Endothelial cell of umbilical vein (primary cell): ENCODE measurements at regions not wholly inside any gene's neighbourhood (a gene's known extent, or its start where the extent isn't known, plus 50 kb on each side); places are given as distances from the start of the nearest gene placed in this dataset.
"Not testable (repeated sequence)": the region's sequence is repeated elsewhere in the genome, so short reads cannot be mapped to it uniquely, and the experiment has no call there.

ENCODE experiments used
- BruUV-seq: library from RNA; stranded (reverse); fragments of 400-500 nt; replicated peaks from 2 replicates; lab custom pipeline; 2021; lab: Mats Ljungman, UMichigan
- CTCF ChIA-PET: fragments of 300-600, 350-600 bp; sonication (Branson Sonifier 250); formaldehyde crosslinking; loops from one replicate; lab custom pipeline; 2021; ENCODE audit warnings: antibody characterized with exemption, inconsistent platforms; lab: Charles Lee
- POLR2A ChIA-PET: fragments of 300-600, 350-600 bp; sonication (Branson Sonifier 250); formaldehyde crosslinking; loops from one replicate; lab custom pipeline; 2021; ENCODE audit warnings: antibody characterized with exemption, inconsistent platforms; lab: Charles Lee
- DNase-seq: peaks from one replicate; pipeline ENCODE4 v3.0.0-alpha.2; 2011; ENCODE audit warnings: low read depth, low spot score
- FAIRE-seq: peaks from 2 replicates; lab custom pipeline; 2011; peaks lifted over from hg19 to GRCh38; lab: Jason Lieb, UNC
- H2AFZ ChIP-seq: 2 replicates; pipeline ENCODE4 v1.6.0; 2012; ENCODE audit warnings: low read depth, low read length, control low read depth, inconsistent platforms
- H3K27ac ChIP-seq: 2 replicates; pipeline ENCODE4 v1.5.1; 2011; ENCODE audit warnings: low read depth, mild to moderate bottlenecking, control low read depth, low read length, moderate library complexity; ENCODE audit not compliant: insufficient read depth
- H3K27me3 ChIP-seq, 2 experiments: 2 replicates each; pipeline versions ENCODE4 v1.6.0 to v1.6.1; 2011; ENCODE audit warnings: low read length in 2 of 2, mixed read lengths in 1 of 2; ENCODE audit not compliant: control insufficient read depth in 2 of 2, insufficient read depth in 2 of 2
- H3K36me3 ChIP-seq, 2 experiments: 2 replicates in 1 of 2; 3 replicates in 1 of 2; pipeline ENCODE4 v1.5.1; 2011; ENCODE audit warnings: low read length in 2 of 2, mild to moderate bottlenecking in 1 of 2, moderate library complexity in 1 of 2; ENCODE audit not compliant: control insufficient read depth in 2 of 2, insufficient read depth in 2 of 2; ENCODE audit errors: extremely low read depth in 1 of 2
- H3K4me1 ChIP-seq: 3 replicates; pipeline ENCODE4 v1.5.1; 2011; ENCODE audit warnings: mild to moderate bottlenecking, low read length; ENCODE audit not compliant: control insufficient read depth, insufficient read depth; ENCODE audit errors: extremely low read depth
- H3K4me2 ChIP-seq: 2 replicates; pipeline ENCODE4 v1.6.1; 2011; ENCODE audit warnings: low read length, control low read depth, mixed read lengths; ENCODE audit not compliant: insufficient read depth
- H3K4me3 ChIP-seq, 3 experiments: fragments of 200-600 bp in 1 of 3; sonication (generic), shearing (Covaris generic) in 1 of 3; replicated peaks in 1 of 3; 2 replicates each; pipeline ENCODE4 v1.5.1; 2011 to 2016; ENCODE audit warnings: control low read depth in 3 of 3, low read length in 3 of 3, mild to moderate bottlenecking in 2 of 3, inconsistent platforms in 1 of 3, low read depth in 1 of 3, moderate library complexity in 1 of 3; ENCODE audit not compliant: insufficient read depth in 1 of 3
- H3K79me2 ChIP-seq: 2 replicates; pipeline ENCODE4 v1.6.0; 2012; ENCODE audit warnings: low read length, inconsistent platforms; ENCODE audit not compliant: control insufficient read depth, insufficient read depth
- H3K9ac ChIP-seq: replicated peaks from 2 replicates; pipeline ENCODE3; 2011; ENCODE audit warnings: low read length, control low read depth; ENCODE audit not compliant: insufficient read depth; ENCODE audit errors: extremely low read depth
- H3K9me1 ChIP-seq: replicated peaks from 3 replicates; pipeline ENCODE4 v1.6.0; 2011; ENCODE audit warnings: mild to moderate bottlenecking, low read length; ENCODE audit not compliant: control insufficient read depth, insufficient read depth; ENCODE audit errors: extremely low read depth
- H3K9me3 ChIP-seq: replicated peaks from 2 replicates; pipeline ENCODE4 v1.5.1; 2012; ENCODE audit warnings: low read length, inconsistent platforms; ENCODE audit not compliant: control insufficient read depth, insufficient read depth
- H4K20me1 ChIP-seq: replicated peaks from 2 replicates; pipeline ENCODE3; 2011; ENCODE audit warnings: mild to moderate bottlenecking, low read length; ENCODE audit not compliant: control insufficient read depth, insufficient read depth; ENCODE audit errors: extremely low read depth
- dilution Hi-C: fragments of 300-500 bp; cut with MboI; formaldehyde crosslinking; loops from one replicate; pipeline ENCODE4 v1.15.0; 2019; ENCODE audit warnings: low sequenced_read_pairs; ENCODE audit not compliant: extremely low pct_ligation_motif_present
- intact Hi-C: fragments of 100-400 bp; cut with micrococcal nuclease; formaldehyde crosslinking; loops from one replicate; pipeline ENCODE4 v1.10.0; 2022

DNA sequence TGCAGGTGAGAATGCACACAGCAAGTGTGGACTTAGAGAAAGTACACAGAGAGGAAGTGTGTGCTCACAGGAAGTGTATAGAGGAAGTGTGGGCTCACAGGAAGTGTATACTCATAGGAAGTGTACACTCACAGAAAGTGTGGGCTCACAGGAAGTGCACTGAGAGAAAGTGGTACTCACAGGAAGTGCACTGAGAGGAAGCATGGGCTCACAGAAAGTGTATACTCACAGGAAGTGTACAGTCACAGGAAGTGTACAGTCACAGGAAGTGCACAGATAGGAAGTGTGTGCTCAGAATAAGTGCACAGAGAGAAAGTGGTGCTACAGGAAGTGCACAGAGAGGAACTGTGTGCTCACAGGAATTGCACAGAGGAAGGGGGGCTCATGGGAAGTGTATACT lies 87.1 kb downstream of the ATP6V0E2 start:
- FAIRE-seq, H3K79me2 ChIP-seq, H4K20me1 ChIP-seq, H3K4me2 ChIP-seq, BruUV-seq, intact Hi-C loops, DNase-seq, POLR2A ChIA-PET, H3K4me3 ChIP-seq, H3K27ac ChIP-seq, CTCF ChIA-PET, H3K27me3 ChIP-seq, H3K4me1 ChIP-seq, H3K9me1 ChIP-seq, H3K9me3 ChIP-seq, H2AFZ ChIP-seq, H3K9ac ChIP-seq, dilution Hi-C loops, H3K36me3 ChIP-seq: not testable (repeated sequence)

DNA sequence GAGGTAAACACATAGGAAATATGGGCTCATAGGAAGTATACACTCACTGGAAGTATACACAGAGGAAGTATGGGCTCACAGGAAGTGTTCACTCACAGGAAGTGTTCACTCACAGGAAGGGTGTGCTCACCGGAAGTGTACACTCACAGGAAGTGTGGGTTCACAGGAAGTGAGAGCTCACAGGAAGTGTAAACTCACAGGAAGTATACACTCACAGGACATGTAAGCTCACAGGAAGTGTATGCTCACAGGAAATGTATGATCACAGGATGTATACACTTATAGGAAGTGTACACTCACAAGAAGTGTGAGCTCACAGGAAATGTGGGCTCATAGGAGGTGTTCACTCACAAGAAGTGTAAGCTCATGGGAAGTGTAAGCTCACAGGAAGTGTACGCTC lies 88.1 kb downstream of the ATP6V0E2 start:
- intact Hi-C loops, H3K4me3 ChIP-seq, BruUV-seq, H3K36me3 ChIP-seq, dilution Hi-C loops, H3K27me3 ChIP-seq, H3K9me1 ChIP-seq, DNase-seq, H4K20me1 ChIP-seq, H3K9me3 ChIP-seq, CTCF ChIA-PET, FAIRE-seq, H3K27ac ChIP-seq, POLR2A ChIA-PET, H3K9ac ChIP-seq, H3K79me2 ChIP-seq, H3K4me2 ChIP-seq, H2AFZ ChIP-seq, H3K4me1 ChIP-seq: not testable (repeated sequence)

DNA sequence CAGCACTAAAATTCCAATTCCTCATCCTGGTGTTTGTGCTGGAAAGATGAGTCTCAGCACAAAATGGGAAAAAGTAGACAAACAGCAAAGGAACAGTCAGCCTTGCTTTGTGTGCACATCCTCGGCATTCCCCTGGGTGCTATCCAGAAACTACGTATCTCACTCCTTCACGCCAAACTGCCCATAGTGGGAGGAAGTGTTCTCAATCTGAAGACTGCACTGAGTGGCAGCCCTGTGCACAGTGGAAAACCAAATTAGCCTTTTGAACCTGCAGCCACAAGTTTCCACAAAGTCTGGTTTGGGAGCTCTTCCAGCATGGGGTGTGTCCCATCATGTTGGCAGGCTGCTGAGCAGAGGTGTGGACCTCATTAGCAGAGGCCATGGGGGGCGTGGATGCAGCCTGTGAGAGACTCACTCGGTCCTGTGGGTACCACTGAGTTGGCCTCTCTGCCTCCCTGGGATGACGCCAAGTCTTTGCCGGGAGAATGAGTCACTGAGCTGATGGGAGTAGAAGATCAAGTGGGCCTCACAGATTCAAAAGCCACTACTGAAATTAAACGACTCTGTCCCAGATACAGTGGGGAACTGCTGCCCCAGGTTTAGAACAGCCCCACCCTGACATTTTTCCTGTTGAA lies 89.0 kb downstream of the ATP6V0E2 start:
- not testable (repeated sequence) for H3K4me2 ChIP-seq

DNA sequence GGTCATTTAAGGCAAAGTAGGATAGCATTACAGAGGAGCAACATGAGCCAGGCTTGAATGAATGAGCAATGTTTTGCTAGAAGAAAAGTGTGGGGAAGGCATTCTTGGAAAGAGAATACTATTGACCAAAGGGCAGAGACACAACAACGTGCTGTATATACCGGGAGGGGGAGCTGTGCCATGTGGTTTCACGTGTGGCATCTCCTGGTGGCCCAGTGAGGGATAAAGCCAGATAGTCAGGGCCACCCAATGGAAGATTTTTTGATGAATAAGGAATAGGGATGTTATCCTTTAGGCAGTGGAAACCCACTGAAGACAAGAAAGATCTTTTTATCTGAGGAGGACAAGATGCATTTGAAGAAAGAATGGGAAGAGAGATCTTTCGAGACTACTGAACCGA lies 90.2 kb downstream of the ATP6V0E2 start:
- FAIRE-seq, H4K20me1 ChIP-seq, dilution Hi-C loops: not testable (repeated sequence)

More for the DNA sequence above, 89.0 kb downstream of the ATP6V0E2 start:
- POLR2A ChIA-PET, H3K4me3 ChIP-seq, H3K9ac ChIP-seq, CTCF ChIA-PET, H4K20me1 ChIP-seq, H3K36me3 ChIP-seq, intact Hi-C loops, DNase-seq, H2AFZ ChIP-seq, FAIRE-seq, H3K4me1 ChIP-seq, H3K9me1 ChIP-seq, H3K27me3 ChIP-seq, H3K9me3 ChIP-seq, H3K79me2 ChIP-seq, H3K27ac ChIP-seq, dilution Hi-C loops, BruUV-seq: not testable (repeated sequence)

More for the DNA sequence above, 90.2 kb downstream of the ATP6V0E2 start:
- POLR2A ChIA-PET, intact Hi-C loops, H3K27ac ChIP-seq, BruUV-seq, H2AFZ ChIP-seq, H3K27me3 ChIP-seq, H3K4me3 ChIP-seq, H3K9me1 ChIP-seq, DNase-seq, H3K4me1 ChIP-seq, H3K9me3 ChIP-seq, CTCF ChIA-PET, H3K79me2 ChIP-seq, H3K9ac ChIP-seq, H3K4me2 ChIP-seq, H3K36me3 ChIP-seq: not testable (repeated sequence)
